SK-N-SH treated with all-trans-retinoic acid at 6 μM for 48 hours (cell line): ENCODE measurements at regions not wholly inside any gene's neighbourhood (a gene's known extent, or its start where the extent isn't known, plus 50 kb on each side); places are given as distances from the start of the nearest gene placed in this dataset.
"Not testable (repeated sequence)": the region's sequence is repeated elsewhere in the genome, so short reads cannot be mapped to it uniquely, and the experiment has no call there.

Experiments
- ATAC-seq: fragments of 200-7000 bp; cut with Tn5 transposase; 3 replicates; pipeline ENCODE4 v1.9.1; 2020; ENCODE audit warnings: mild to moderate bottlenecking, moderate library complexity
- ARNTL ChIP-seq: fragments of 450-650 bp; formaldehyde crosslinking; IDR thresholded peaks from 2 replicates; pipeline ENCODE4 v1.5.0; 2020; ENCODE audit warnings: low read depth, mild to moderate bottlenecking, moderate library complexity, borderline replicate concordance
- BACH2 ChIP-seq: fragments of 250-450 bp; sonication (Bioruptor Pico); IDR thresholded peaks from 2 replicates; pipeline ENCODE4 v1.9.0; 2021; ENCODE audit warnings: mild to moderate bottlenecking, borderline replicate concordance
- CSDC2 ChIP-seq: fragments of 250-450 bp; sonication (Bioruptor Pico); IDR thresholded peaks from 2 replicates; pipeline ENCODE4 v1.5.0; 2020; ENCODE audit warnings: mild to moderate bottlenecking, moderate library complexity
- ESRRG ChIP-seq: fragments of 250-450 bp; sonication (Bioruptor Pico); IDR thresholded peaks from 2 replicates; pipeline ENCODE4 v1.6.1; 2021; ENCODE audit warnings: mild to moderate bottlenecking
- GLIS3 ChIP-seq: fragments of 250-450 bp; sonication (Bioruptor Pico); IDR thresholded peaks from 2 replicates; pipeline ENCODE4 v1.5.0; 2020; ENCODE audit warnings: mild to moderate bottlenecking, moderate library complexity
- ISL1 ChIP-seq: fragments of 250-450 bp; sonication (Bioruptor Pico); IDR thresholded peaks from 2 replicates; pipeline ENCODE4 v2.1.2; 2022; ENCODE audit warnings: mild to moderate bottlenecking, moderate library complexity
- OSR1 ChIP-seq: fragments of 250-450 bp; sonication (Bioruptor Pico); IDR thresholded peaks from 2 replicates; pipeline ENCODE4 v1.8.0; 2022; ENCODE audit warnings: moderate library complexity, mild to moderate bottlenecking, inconsistent platforms
- POU6F1 ChIP-seq: fragments of 250-450 bp; sonication (Bioruptor Pico); IDR thresholded peaks from 2 replicates; pipeline ENCODE4 v1.8.0; 2021; ENCODE audit warnings: low read depth, mild to moderate bottlenecking, moderate library complexity, borderline replicate concordance
- PPARA ChIP-seq: fragments of 250-450 bp; sonication (Bioruptor Pico); IDR thresholded peaks from 2 replicates; pipeline ENCODE4 v1.5.0; 2020; ENCODE audit warnings: mild to moderate bottlenecking, borderline replicate concordance
- RARB ChIP-seq: fragments of 250-450 bp; sonication (Bioruptor Pico); IDR thresholded peaks from 2 replicates; pipeline ENCODE4 v1.8.0; 2021; ENCODE audit warnings: mild to moderate bottlenecking, moderate library complexity
- SNAI2 ChIP-seq: fragments of 250-450 bp; sonication (Bioruptor Pico); IDR thresholded peaks from 2 replicates; pipeline ENCODE4 v1.5.0; 2020; ENCODE audit warnings: mild to moderate bottlenecking, moderate library complexity
- TCF4 ChIP-seq: fragments of 250-450 bp; sonication (Bioruptor Pico); IDR thresholded peaks from 2 replicates; pipeline ENCODE4 v1.8.0; 2021; ENCODE audit warnings: mild to moderate bottlenecking, moderate library complexity, borderline replicate concordance
- TSHZ2 ChIP-seq: fragments of 250-450 bp; sonication (Bioruptor Pico); IDR thresholded peaks from 2 replicates; pipeline ENCODE4 v1.5.0; 2020; ENCODE audit warnings: mild to moderate bottlenecking, moderate library complexity
- ZC3H10 ChIP-seq: fragments of 250-450 bp; sonication (Bioruptor Pico); IDR thresholded peaks from 2 replicates; pipeline ENCODE4 v1.5.1; 2021; ENCODE audit warnings: mild to moderate bottlenecking, moderate library complexity
- ZFP3 ChIP-seq: fragments of 250-450 bp; sonication (Bioruptor Pico); IDR thresholded peaks from 2 replicates; pipeline ENCODE4 v1.5.0; 2020; ENCODE audit warnings: mild to moderate bottlenecking, moderate library complexity
- ZNF565 ChIP-seq: fragments of 450-650 bp; formaldehyde crosslinking; conservative IDR thresholded peaks from 2 replicates; pipeline ENCODE4 v1.5.0; 2020; ENCODE audit warnings: low read depth, mild to moderate bottlenecking, moderate library complexity
- ZNF70 ChIP-seq: fragments of 450-650 bp; formaldehyde crosslinking; IDR thresholded peaks from 2 replicates; pipeline ENCODE4 v1.5.0; 2020; ENCODE audit warnings: mild to moderate bottlenecking, moderate library complexity
- ZNF8 ChIP-seq: fragments of 450-650 bp; formaldehyde crosslinking; IDR thresholded peaks from 2 replicates; pipeline ENCODE4 v1.5.0; 2020; ENCODE audit warnings: mild to moderate bottlenecking, moderate library complexity
- TF ChIP-seq, protein P1 (sequence below): fragments of 250-450 bp; sonication (Bioruptor Pico); IDR thresholded peaks from 2 replicates; pipeline ENCODE4 v1.8.0; 2020; ENCODE audit warnings: mild to moderate bottlenecking, moderate library complexity, borderline replicate concordance
- TF ChIP-seq, protein P2 (sequence below): fragments of 250-450 bp; sonication (Bioruptor Pico); IDR thresholded peaks from 2 replicates; pipeline ENCODE4 v1.5.1; 2020; ENCODE audit warnings: low read depth, mild to moderate bottlenecking, moderate library complexity
- TF ChIP-seq, protein P3 (sequence below): fragments of 250-450 bp; sonication (Bioruptor Pico); IDR thresholded peaks from 2 replicates; pipeline ENCODE4 v1.5.1; 2021; ENCODE audit warnings: mild to moderate bottlenecking, moderate library complexity

DNA sequence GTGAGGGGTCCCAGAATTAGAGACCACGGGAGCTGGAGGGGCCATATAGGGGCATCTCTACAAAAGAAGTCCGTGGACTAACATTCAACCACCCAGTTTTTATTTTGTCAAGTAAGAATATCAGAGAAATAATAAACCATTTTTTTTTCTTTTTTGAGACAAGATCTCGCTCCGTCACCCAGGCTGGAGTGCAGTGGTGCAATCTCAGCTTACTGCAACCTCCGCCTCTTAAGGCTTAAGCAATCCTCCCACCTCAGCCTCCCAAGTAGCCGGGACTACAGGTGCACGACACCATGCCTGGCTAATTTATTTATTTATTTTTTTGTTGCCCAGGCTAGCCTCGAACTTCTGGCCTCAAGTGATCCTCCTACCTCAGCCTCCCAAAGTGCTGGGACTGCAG is 82.7 kb downstream of the ZFP36L2 start:
- ATAC-seq: no peak
- no peak for TF ChIP-seq BACH2 (CRISPR knock-in tag)
- no peak for TF ChIP-seq CSDC2
- TF ChIP-seq SNAI2 (CRISPR knock-in tag): no peak
- TF ChIP-seq, protein P1, sequence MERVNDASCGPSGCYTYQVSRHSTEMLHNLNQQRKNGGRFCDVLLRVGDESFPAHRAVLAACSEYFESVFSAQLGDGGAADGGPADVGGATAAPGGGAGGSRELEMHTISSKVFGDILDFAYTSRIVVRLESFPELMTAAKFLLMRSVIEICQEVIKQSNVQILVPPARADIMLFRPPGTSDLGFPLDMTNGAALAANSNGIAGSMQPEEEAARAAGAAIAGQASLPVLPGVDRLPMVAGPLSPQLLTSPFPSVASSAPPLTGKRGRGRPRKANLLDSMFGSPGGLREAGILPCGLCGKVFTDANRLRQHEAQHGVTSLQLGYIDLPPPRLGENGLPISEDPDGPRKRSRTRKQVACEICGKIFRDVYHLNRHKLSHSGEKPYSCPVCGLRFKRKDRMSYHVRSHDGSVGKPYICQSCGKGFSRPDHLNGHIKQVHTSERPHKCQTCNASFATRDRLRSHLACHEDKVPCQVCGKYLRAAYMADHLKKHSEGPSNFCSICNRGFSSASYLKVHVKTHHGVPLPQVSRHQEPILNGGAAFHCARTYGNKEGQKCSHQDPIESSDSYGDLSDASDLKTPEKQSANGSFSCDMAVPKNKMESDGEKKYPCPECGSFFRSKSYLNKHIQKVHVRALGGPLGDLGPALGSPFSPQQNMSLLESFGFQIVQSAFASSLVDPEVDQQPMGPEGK: no peak
- TF ChIP-seq GLIS3 (CRISPR knock-in tag): no peak
- TF ChIP-seq, all 23 proteins: peak for 0

- peak; percentile 72 for ATAC-seq
- TF ChIP-seq POU6F1 (CRISPR knock-in tag) (no peak), ZNF565 (CRISPR knock-in tag) (no peak), GLIS3 (CRISPR knock-in tag) (no peak), BACH2 (CRISPR knock-in tag) (no peak), ZNF70 (CRISPR knock-in tag) (no peak), CSDC2 (no peak), ESRRG (CRISPR knock-in tag) (no peak), ARNTL (CRISPR knock-in tag) (no peak), SNAI2 (CRISPR knock-in tag) (no peak), ISL1 (CRISPR knock-in tag) (no peak), ZC3H10 (CRISPR knock-in tag) (no peak), TCF4 (CRISPR knock-in tag) (no peak), ZNF8 (CRISPR knock-in tag) (no peak), OSR1 (CRISPR knock-in tag) (no peak)
- TF ChIP-seq, protein P1: no peak
- TF ChIP-seq, protein P2, sequence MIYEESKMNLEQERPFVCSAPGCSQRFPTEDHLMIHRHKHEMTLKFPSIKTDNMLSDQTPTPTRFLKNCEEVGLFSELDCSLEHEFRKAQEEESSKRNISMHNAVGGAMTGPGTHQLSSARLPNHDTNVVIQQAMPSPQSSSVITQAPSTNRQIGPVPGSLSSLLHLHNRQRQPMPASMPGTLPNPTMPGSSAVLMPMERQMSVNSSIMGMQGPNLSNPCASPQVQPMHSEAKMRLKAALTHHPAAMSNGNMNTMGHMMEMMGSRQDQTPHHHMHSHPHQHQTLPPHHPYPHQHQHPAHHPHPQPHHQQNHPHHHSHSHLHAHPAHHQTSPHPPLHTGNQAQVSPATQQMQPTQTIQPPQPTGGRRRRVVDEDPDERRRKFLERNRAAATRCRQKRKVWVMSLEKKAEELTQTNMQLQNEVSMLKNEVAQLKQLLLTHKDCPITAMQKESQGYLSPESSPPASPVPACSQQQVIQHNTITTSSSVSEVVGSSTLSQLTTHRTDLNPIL (CRISPR knock-in tag): no peak
Measured at GRCh38 chr2:43142921-43143438, 83.4 kb downstream of the ZFP36L2 start.

GRCh38 chr2:43141636-43142151 is 84.7 kb downstream of the ZFP36L2 start:
- not testable (repeated sequence) for ATAC-seq

DNA sequence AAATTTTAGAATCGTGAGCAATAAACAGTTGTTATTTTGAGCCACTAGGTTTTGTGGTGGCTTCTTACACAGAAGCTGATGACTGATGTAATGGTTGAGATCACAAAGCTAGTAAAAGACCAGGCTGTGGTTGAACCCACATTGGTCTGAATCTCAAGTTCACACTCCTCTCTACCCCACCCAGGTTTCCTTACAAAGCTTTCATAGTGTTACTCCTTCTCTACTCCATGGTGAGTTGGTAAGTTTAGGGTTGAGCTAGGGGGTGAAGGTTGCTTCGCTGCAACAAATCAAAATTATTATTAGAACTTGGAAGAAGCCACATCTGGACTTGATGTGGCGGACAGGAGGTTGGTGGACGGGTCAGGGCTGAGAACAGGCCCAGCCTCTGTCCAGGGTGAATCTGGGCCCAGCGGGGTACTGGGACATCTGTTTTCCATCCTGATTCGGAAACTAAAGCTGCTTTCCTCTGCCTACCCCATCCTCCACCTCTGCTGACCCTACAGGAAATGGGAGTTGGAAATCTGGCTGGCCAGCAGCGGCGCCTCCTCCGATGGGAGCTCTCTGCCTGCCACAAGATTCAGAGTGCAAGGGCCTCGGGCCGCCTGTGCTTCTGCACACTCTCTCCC is 86.3 kb downstream of the ZFP36L2 start:
- peak; percentile 30; the same call in 2 of the 3 replicates for ATAC-seq
- TF ChIP-seq PPARA (CRISPR knock-in tag): no peak
- TF ChIP-seq, protein P3, sequence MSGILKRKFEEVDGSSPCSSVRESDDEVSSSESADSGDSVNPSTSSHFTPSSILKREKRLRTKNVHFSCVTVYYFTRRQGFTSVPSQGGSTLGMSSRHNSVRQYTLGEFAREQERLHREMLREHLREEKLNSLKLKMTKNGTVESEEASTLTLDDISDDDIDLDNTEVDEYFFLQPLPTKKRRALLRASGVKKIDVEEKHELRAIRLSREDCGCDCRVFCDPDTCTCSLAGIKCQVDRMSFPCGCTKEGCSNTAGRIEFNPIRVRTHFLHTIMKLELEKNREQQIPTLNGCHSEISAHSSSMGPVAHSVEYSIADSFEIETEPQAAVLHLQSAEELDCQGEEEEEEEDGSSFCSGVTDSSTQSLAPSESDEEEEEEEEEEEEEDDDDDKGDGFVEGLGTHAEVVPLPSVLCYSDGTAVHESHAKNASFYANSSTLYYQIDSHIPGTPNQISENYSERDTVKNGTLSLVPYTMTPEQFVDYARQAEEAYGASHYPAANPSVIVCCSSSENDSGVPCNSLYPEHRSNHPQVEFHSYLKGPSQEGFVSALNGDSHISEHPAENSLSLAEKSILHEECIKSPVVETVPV (CRISPR knock-in tag): no peak
- TF ChIP-seq OSR1 (CRISPR knock-in tag): no peak
- no peak for TF ChIP-seq ZFP3
- no peak for TF ChIP-seq RARB (CRISPR knock-in tag)
- TF ChIP-seq TCF4 (CRISPR knock-in tag): no peak; the same call in 1 of the 2 replicates
- TF ChIP-seq, protein P1: no peak
- no peak; the same call in 1 of the 2 replicates for TF ChIP-seq TSHZ2
- no peak for TF ChIP-seq ESRRG (CRISPR knock-in tag)
- TF ChIP-seq ZNF8 (CRISPR knock-in tag): no peak
- no peak for TF ChIP-seq ZNF565 (CRISPR knock-in tag)
